ENCODE measurements at regions not wholly inside any gene's neighbourhood (a gene's known extent, or its start where the extent isn't known, plus 50 kb on each side); places are given as distances from the start of the nearest gene placed in this dataset.
"Not testable (repeated sequence)": the region's sequence is repeated elsewhere in the genome, so short reads cannot be mapped to it uniquely, and the experiment has no call there.

- no peak for TF ChIP-seq REST (IDR thresholded peaks at IDR 0.05; ENCODE audit: unreplicated experiment)
- TF ChIP-seq ETS1 (IDR thresholded peaks at IDR 0.05) = no peak
Observed at GRCh38 chr14:101301011-101301410, 260.3 kb upstream of the DIO3 start (continued).

GRCh38 chr14:101307162-101307561 is 254.1 kb upstream of the DIO3 start:
- H3K4me1 ChIP-seq (ENCODE audit: insufficient read depth); H3K36me3 ChIP-seq (ENCODE audit: insufficient read depth); ATAC-seq; H3K9me2 ChIP-seq (ENCODE audit: insufficient read depth); H2AFZ ChIP-seq; DNase-seq (ENCODE audit: low spot score); H4K20me1 ChIP-seq (replicated peaks; ENCODE audit: insufficient read depth); H3K27me3 Mint-ChIP-seq (ENCODE audit: insufficient read depth, low read depth, poor library complexity); H3K27me3 ChIP-seq (ENCODE audit: insufficient read depth); H3K4me1 Mint-ChIP-seq; H3K36me3 Mint-ChIP-seq (ENCODE audit: low read depth); H3K4me2 ChIP-seq; H3K79me2 ChIP-seq (replicated peaks; ENCODE audit: insufficient read depth); H3K27ac ChIP-seq (ENCODE audit: low read depth); H3K4me3 Mint-ChIP-seq; H3F3A ChIP-seq (replicated peaks; ENCODE audit: low read depth); H3K27ac Mint-ChIP-seq; H3K4me3 ChIP-seq: not testable (repeated sequence)
- peaks cover 10% of the 10 kb centered on the region; the same call in 2 of the 3 replicates for H3K9me3 Mint-ChIP-seq

- not testable (repeated sequence) for H3K4me3 Mint-ChIP-seq; H3K9me2 ChIP-seq (ENCODE audit: insufficient read depth); H3K27ac ChIP-seq (ENCODE audit: low read depth); H3K4me1 ChIP-seq (ENCODE audit: insufficient read depth); H2AFZ ChIP-seq; H3K4me2 ChIP-seq; H3K79me2 ChIP-seq (replicated peaks; ENCODE audit: insufficient read depth); H3K27ac Mint-ChIP-seq; H3K4me3 ChIP-seq; DNase-seq (ENCODE audit: low spot score); H4K20me1 ChIP-seq (replicated peaks; ENCODE audit: insufficient read depth); H3K27me3 Mint-ChIP-seq (ENCODE audit: insufficient read depth, low read depth, poor library complexity); H3K36me3 ChIP-seq (ENCODE audit: insufficient read depth); H3F3A ChIP-seq (replicated peaks; ENCODE audit: low read depth); H3K27me3 ChIP-seq (ENCODE audit: insufficient read depth); H3K4me1 Mint-ChIP-seq; ATAC-seq
- Mint-ChIP-seq H3K36me3 (ENCODE audit: low read depth) (peaks cover 21% of the 10 kb centered on the region), H3K9me3 (peaks cover 29% of the 10 kb centered on the region)
Observed at GRCh38 chr14:101311186-101311585, 250.1 kb upstream of the DIO3 start.

- H3K9me3 Mint-ChIP-seq = peaks cover 39% of the 10 kb centered on the region
- peak; percentile 92 for ATAC-seq
- no peak overlapping the region for H3K4me3 Mint-ChIP-seq
- peak; percentile 44 to 48; a peak in 3 of 4 replicates for TF ChIP-seq CTCF (conservative IDR thresholded peaks at IDR 0.05; ENCODE audit: low read depth in 2 of 2)
- no peak for TF ChIP-seq JUNB (IDR thresholded peaks at IDR 0.05; ENCODE audit: unreplicated experiment)
- TF ChIP-seq EZH2phosphoT487 (IDR thresholded peaks at IDR 0.05; ENCODE audit: unreplicated experiment) = no peak
- TF ChIP-seq STAT1 (IDR thresholded peaks at IDR 0.05; ENCODE audit: unreplicated experiment) = no peak
- no peak for TF ChIP-seq REST (IDR thresholded peaks at IDR 0.05; ENCODE audit: unreplicated experiment)
- no peak for TF ChIP-seq ETS1 (IDR thresholded peaks at IDR 0.05)
Observed at GRCh38 chr14:101313268-101313667, 248.0 kb upstream of the DIO3 start.

More at GRCh38 chr14:101313268-101313667, 248.0 kb upstream of the DIO3 start:
- H3K4me1 Mint-ChIP-seq = no peaks in the 10 kb centered on the region
- no peaks in the 10 kb centered on the region for H3F3A ChIP-seq (replicated peaks; ENCODE audit: low read depth)
- no peaks in the 10 kb centered on the region for H4K20me1 ChIP-seq (replicated peaks; ENCODE audit: insufficient read depth)
- H3K36me3 Mint-ChIP-seq (ENCODE audit: low read depth) = peaks cover 26% of the 10 kb centered on the region
- H2AFZ ChIP-seq = no peak overlapping the region
- no peak overlapping the region for H3K27ac ChIP-seq (ENCODE audit: low read depth)
- H3K9me2 ChIP-seq (ENCODE audit: insufficient read depth) = peaks cover 5% of the 10 kb centered on the region; the same call in 1 of the 2 replicates
- no peaks in the 10 kb centered on the region for H3K27me3 ChIP-seq (ENCODE audit: insufficient read depth)
- no peaks in the 10 kb centered on the region for H3K36me3 ChIP-seq (ENCODE audit: insufficient read depth)
- H3K27ac Mint-ChIP-seq = no peak overlapping the region
- no peaks in the 10 kb centered on the region for H3K79me2 ChIP-seq (replicated peaks; ENCODE audit: insufficient read depth)
- peaks cover 10% of the 10 kb centered on the region for H3K27me3 Mint-ChIP-seq (ENCODE audit: insufficient read depth, low read depth, poor library complexity)
- no peaks in the 10 kb centered on the region for H3K4me1 ChIP-seq (ENCODE audit: insufficient read depth)
- peak; percentile 47 for DNase-seq (ENCODE audit: low spot score)
- no peak overlapping the region for H3K4me3 ChIP-seq
- H3K4me2 ChIP-seq = no peak overlapping the region
